H1 (cell line): ENCODE measurements at regions not wholly inside any gene's neighbourhood (a gene's known extent, or its start where the extent isn't known, plus 50 kb on each side); places are given as distances from the start of the nearest gene placed in this dataset.

Experiments
- CTCF ChIA-PET: fragments of 300-600 bp; sonication (Branson Sonifier 250); formaldehyde crosslinking; loops from one replicate; lab custom pipeline; 2021; ENCODE audit not compliant: partially characterized antibody; lab: Charles Lee
- POLR2A ChIA-PET: fragments of 300-600 bp; sonication (Branson Sonifier 250); formaldehyde crosslinking; loops from one replicate; lab custom pipeline; 2021; ENCODE audit warnings: inconsistent platforms; ENCODE audit not compliant: partially characterized antibody; lab: Charles Lee
- DNase-seq, 2 experiments: peaks; one replicate each; pipeline versions ENCODE4 v3.0.0 to v3.0.0-alpha.2; 2010 to 2022; ENCODE audit warnings: low spot score in 2 of 2, low read depth in 1 of 2, mixed read lengths in 1 of 2
- FAIRE-seq: peaks from 2 replicates; lab custom pipeline; 2011; peaks lifted over from hg19 to GRCh38; lab: Jason Lieb, UNC
- H2AFZ ChIP-seq: 2 replicates; pipeline ENCODE4 v1.8.1; 2012; ENCODE audit warnings: low read length, inconsistent platforms
- H2AK5ac ChIP-seq: 2 replicates; pipeline ENCODE4 v1.6.1; 2013; ENCODE audit warnings: low read depth, low read length
- H2BK120ac ChIP-seq: replicated peaks from 2 replicates; pipeline ENCODE3; 2013; ENCODE audit warnings: low read depth, low read length, inconsistent platforms
- H2BK12ac ChIP-seq: 2 replicates; pipeline ENCODE4 v1.6.1; 2013; ENCODE audit warnings: low read depth, low read length
- H2BK15ac ChIP-seq: 2 replicates; pipeline ENCODE4 v1.6.1; 2013; ENCODE audit warnings: low read length
- H2BK20ac ChIP-seq: 2 replicates; pipeline ENCODE4 v1.6.1; 2013; ENCODE audit warnings: low read length
- H2BK5ac ChIP-seq: 2 replicates; pipeline ENCODE4 v1.6.1; 2013; ENCODE audit warnings: low read depth, low read length
- H3K14ac ChIP-seq: 2 replicates; pipeline ENCODE4 v1.6.1; 2013; ENCODE audit warnings: inconsistent platforms; ENCODE audit not compliant: insufficient read length
- H3K18ac ChIP-seq: 2 replicates; pipeline ENCODE4 v1.6.1; 2013; ENCODE audit warnings: low read length; ENCODE audit errors: extremely low read depth
- H3K23ac ChIP-seq: 2 replicates; pipeline ENCODE4 v1.6.1; 2013; ENCODE audit warnings: inconsistent platforms; ENCODE audit not compliant: insufficient read length
- H3K23me2 ChIP-seq: 2 replicates; pipeline ENCODE4 v1.6.1; 2013; ENCODE audit warnings: low read depth, low read length
- H3K27ac ChIP-seq: 2 replicates; pipeline ENCODE4 v1.6.1; 2011; ENCODE audit warnings: low read depth, low read length, inconsistent platforms
- H3K27me3 ChIP-seq, 4 experiments: replicated peaks in 1 of 4; 1 replicate in 1 of 4; 2 replicates in 3 of 4; pipeline versions ENCODE4 v1.6.1 to v1.8.1; 2011 to 2013; ENCODE audit warnings: low read length in 3 of 4, mild to moderate bottlenecking in 3 of 4, inconsistent platforms in 2 of 4, mixed read lengths in 2 of 4, moderate library complexity in 1 of 4; ENCODE audit not compliant: control insufficient read depth in 3 of 4, insufficient read depth in 3 of 4; ENCODE audit errors: extremely low read depth in 1 of 4
- H3K36me3 ChIP-seq, 4 experiments: 2 replicates each; pipeline versions ENCODE4 v1.6.1 to v1.8.1; 2011 to 2013; ENCODE audit warnings: mild to moderate bottlenecking in 4 of 4, low read length in 3 of 4, moderate library complexity in 2 of 4, control low read depth in 1 of 4, inconsistent platforms in 1 of 4; ENCODE audit not compliant: insufficient read depth in 4 of 4, control insufficient read depth in 2 of 4
- H3K4ac ChIP-seq: replicated peaks from 2 replicates; pipeline ENCODE3; 2013; ENCODE audit warnings: low read length, low read depth, mixed read lengths, inconsistent platforms; ENCODE audit not compliant: insufficient read length
- H3K4me1 ChIP-seq, 4 experiments: replicated peaks in 1 of 4; 1 replicate in 1 of 4; 2 replicates in 3 of 4; pipeline versions ENCODE4 v1.6.1 to v1.8.1; 2011 to 2013; ENCODE audit warnings: low read length in 3 of 4, inconsistent platforms in 2 of 4, mixed read lengths in 1 of 4; ENCODE audit not compliant: insufficient read depth in 4 of 4, control insufficient read depth in 3 of 4
- H3K4me2 ChIP-seq, 2 experiments: 2 replicates each; pipeline versions ENCODE4 v1.6.1 to v1.8.1; 2011 to 2013; ENCODE audit warnings: low read depth in 2 of 2, low read length in 2 of 2, control low read depth in 1 of 2, inconsistent platforms in 1 of 2, mild to moderate bottlenecking in 1 of 2; ENCODE audit not compliant: insufficient read depth in 1 of 2
- H3K4me3 ChIP-seq, 4 experiments: fragments of 200-600, 300-600 bp in 1 of 4; sonication (generic), shearing (Covaris generic), sonication (Bioruptor Twin) in 1 of 4; 2 replicates each; pipeline versions ENCODE4 v1.5.1 to v1.8.1; 2011 to 2016; ENCODE audit warnings: low read length in 4 of 4, low read depth in 3 of 4, control low read depth in 2 of 4, inconsistent platforms in 2 of 4, mild to moderate bottlenecking in 2 of 4, mixed read lengths in 1 of 4, moderate library complexity in 1 of 4; ENCODE audit not compliant: insufficient read depth in 2 of 4; ENCODE audit errors: extremely low read depth in 1 of 4
- H3K56ac ChIP-seq: replicated peaks from 2 replicates; pipeline ENCODE3; 2013; ENCODE audit warnings: low read depth, mild to moderate bottlenecking, mixed read lengths, low read length, inconsistent platforms; ENCODE audit not compliant: insufficient read length
- H3K79me1 ChIP-seq: 2 replicates; pipeline ENCODE4 v1.6.1; 2013; ENCODE audit warnings: low read depth, low read length, control low read depth
- H3K79me2 ChIP-seq, 2 experiments: 2 replicates each; pipeline versions ENCODE4 v1.6.1 to v1.8.1; 2012 to 2013; ENCODE audit warnings: low read length in 2 of 2, mild to moderate bottlenecking in 2 of 2, inconsistent platforms in 1 of 2; ENCODE audit not compliant: insufficient read depth in 2 of 2, control insufficient read depth in 1 of 2
- H3K9ac ChIP-seq, 4 experiments: replicated peaks in 1 of 4; 1 replicate in 1 of 4; 2 replicates in 3 of 4; pipeline versions ENCODE4 v1.6.1 to v1.8.1; 2011 to 2013; ENCODE audit warnings: low read depth in 3 of 4, low read length in 3 of 4, control low read depth in 2 of 4, mild to moderate bottlenecking in 2 of 4, moderate library complexity in 2 of 4, inconsistent platforms in 1 of 4; ENCODE audit errors: extremely low read depth in 1 of 4
- H3K9me3 ChIP-seq, 2 experiments: 2 replicates each; pipeline versions ENCODE4 v1.6.1 to v1.8.1; 2012 to 2013; ENCODE audit warnings: mild to moderate bottlenecking in 2 of 2, moderate library complexity in 2 of 2, control low read depth in 1 of 2, inconsistent platforms in 1 of 2, low read depth in 1 of 2, low read length in 1 of 2, mixed read lengths in 1 of 2; ENCODE audit not compliant: insufficient read depth in 2 of 2
- H4K20me1 ChIP-seq, 2 experiments: replicated peaks in 1 of 2; 2 replicates each; pipeline versions ENCODE3 to v1.8.1; 2011 to 2013; ENCODE audit warnings: inconsistent platforms in 2 of 2, low read length in 2 of 2, mild to moderate bottlenecking in 1 of 2; ENCODE audit not compliant: insufficient read depth in 2 of 2, control insufficient read depth in 1 of 2
- H4K5ac ChIP-seq: 2 replicates; pipeline ENCODE4 v1.6.1; 2013; ENCODE audit warnings: low read length, low read depth, mixed read lengths, inconsistent platforms; ENCODE audit not compliant: insufficient read length
- H4K8ac ChIP-seq: 2 replicates; pipeline ENCODE4 v1.8.0; 2013; ENCODE audit warnings: mild to moderate bottlenecking, moderate library complexity, low read length, inconsistent platforms; ENCODE audit not compliant: insufficient read depth; ENCODE audit errors: extremely low read depth
- H4K91ac ChIP-seq: replicated peaks from 2 replicates; pipeline ENCODE3; 2013; ENCODE audit warnings: low read length, mixed read lengths, inconsistent platforms; ENCODE audit not compliant: insufficient read length
- ATF3 ChIP-seq: IDR thresholded peaks from 2 replicates; pipeline ENCODE4 v1.6.1; 2011; ENCODE audit warnings: low read depth, mild to moderate bottlenecking, low read length; ENCODE audit not compliant: insufficient read depth
- CBX5 ChIP-seq: fragments of 300-800, 300-1000 bp; sonication (generic); IDR thresholded peaks from 2 replicates; pipeline ENCODE4 v1.7.1; 2016; ENCODE audit warnings: antibody characterized with exemption, low read length, low read depth
- EZH2 ChIP-seq: fragments of 200-600 bp; sonication (generic); IDR thresholded peaks from 2 replicates; pipeline ENCODE4 v1.7.1; 2012; ENCODE audit warnings: low read depth, mild to moderate bottlenecking, moderate library complexity, low read length, inconsistent platforms; ENCODE audit not compliant: severe bottlenecking
- FOSL1 ChIP-seq: IDR thresholded peaks from 2 replicates; pipeline ENCODE4 v1.6.1; 2011; ENCODE audit warnings: mild to moderate bottlenecking, low read depth, low read length, moderate library complexity; ENCODE audit not compliant: insufficient read depth
- GTF2F1 ChIP-seq: IDR thresholded peaks from 2 replicates; pipeline ENCODE4 v1.6.1; 2012; ENCODE audit warnings: low read depth, low read length, improper control_type of control experiment, borderline replicate concordance
- NRF1 ChIP-seq: IDR thresholded peaks from 2 replicates; pipeline ENCODE4 v1.6.1; 2011; ENCODE audit warnings: mild to moderate bottlenecking, low read depth, low read length, improper control_type of control experiment
- POU5F1 ChIP-seq: IDR thresholded peaks from 2 replicates; pipeline ENCODE4 v1.6.1; 2011; ENCODE audit warnings: low read depth, mild to moderate bottlenecking, low read length, moderate library complexity
- SAP30 ChIP-seq: fragments of 300-600 bp; sonication (generic); IDR thresholded peaks from 2 replicates; pipeline ENCODE4 v1.7.1; 2012; ENCODE audit warnings: low read length, moderate library complexity, mild to moderate bottlenecking, inconsistent platforms; ENCODE audit not compliant: insufficient read depth, insufficient replicate concordance
- WGBS, 2 experiments: shearing (Covaris generic) in 1 of 2; methylation state at CpG; one replicate each; pipeline versions ENCODE4 v1.1.6 to v1.1.7; 2013 to 2015; ENCODE audit warnings: low lambda C conversion rate in 2 of 2, mixed read lengths in 2 of 2, inconsistent platforms in 1 of 2, low coverage in 1 of 2, missing lambda C conversion rate in 1 of 2; ENCODE audit not compliant: insufficient replicate concordance in 2 of 2, insufficient coverage in 1 of 2, insufficient read length in 1 of 2; ENCODE audit errors: extremely low coverage in 1 of 2, missing lambda C conversion rate in 1 of 2; 5-methylcytosine and 5-hydroxymethylcytosine counted together

- no peak overlapping the region for H3K4me2 ChIP-seq
- H2BK120ac ChIP-seq, result no peak overlapping the region
- no peak overlapping the region for H3K9ac ChIP-seq
- H3K27me3 ChIP-seq, result peaks cover 0 to under 1% (median 0%) of the 10 kb centered on the region in 4 experiments; a peak in 1 of 7 replicates
- H2BK5ac ChIP-seq, result no peak overlapping the region
- WGBS, 2 experiments, result 77% methylated on average over 2 of the region's 2 CpGs; no CpG with 5 or more reads in 1 of the 2 experiments
- H3K18ac ChIP-seq, result no peak overlapping the region
- H2BK20ac ChIP-seq, result no peak overlapping the region
- H3K36me3 ChIP-seq, result no peaks in the 10 kb centered on the region
- no peak for TF ChIP-seq EZH2
- TF ChIP-seq GTF2F1, result no peak
- TF ChIP-seq SAP30, result no peak
- no peak for TF ChIP-seq CBX5
- no peak for TF ChIP-seq FOSL1
- TF ChIP-seq POU5F1, result no peak
- TF ChIP-seq NRF1, result no peak
- TF ChIP-seq ATF3, result no peak
- H3K4me1 ChIP-seq, result no peaks in the 10 kb centered on the region
- no peak overlapping the region for H3K27ac ChIP-seq
- H2BK15ac ChIP-seq, result no peak overlapping the region
- FAIRE-seq, result no peak
- H3K56ac ChIP-seq, result no peak overlapping the region
- H4K91ac ChIP-seq, result no peak overlapping the region
- no peak overlapping the region for H2AK5ac ChIP-seq
- H3K4ac ChIP-seq, result no peak overlapping the region
- no peaks in the 10 kb centered on the region for H3K9me3 ChIP-seq
- H3K14ac ChIP-seq, result no peak overlapping the region
- no peaks in the 10 kb centered on the region for H4K20me1 ChIP-seq
- no peak overlapping the region for H2AFZ ChIP-seq
- H3K4me3 ChIP-seq, result no peak overlapping the region
- no peaks in the 10 kb centered on the region for H3K79me2 ChIP-seq
- H3K23me2 ChIP-seq, result no peaks in the 10 kb centered on the region
- no peak for DNase-seq
- no peak overlapping the region for H4K5ac ChIP-seq
- no peak overlapping the region for H3K23ac ChIP-seq
- CTCF ChIA-PET, result no interaction called here
- H3K79me1 ChIP-seq, result no peaks in the 10 kb centered on the region
- POLR2A ChIA-PET, result no interaction called here
- H4K8ac ChIP-seq, result no peak overlapping the region
- no peak overlapping the region for H2BK12ac ChIP-seq
These were observed 77.3 kb downstream of the WNT5A start for GRCh38 chr3:55409806-55410205.
